Neural cell (in vitro differentiated cells): ENCODE measurements at regions not wholly inside any gene's neighbourhood (a gene's known extent, or its start where the extent isn't known, plus 50 kb on each side); places are given as distances from the start of the nearest gene placed in this dataset.

Source experiments
- CTCF ChIP-seq: fragments of 450-650 bp; IDR thresholded peaks from 2 replicates; pipeline ENCODE4 v1.5.1; 2014; ENCODE audit warnings: antibody characterized with exemption, mild to moderate bottlenecking, moderate library complexity; ENCODE audit not compliant: poor library complexity, severe bottlenecking
- POLR2AphosphoS5 ChIP-seq: IDR thresholded peaks from 2 replicates; pipeline ENCODE4 v1.6.1; 2012
- RAD21 ChIP-seq: fragments of 450-650 bp; conservative IDR thresholded peaks from 2 replicates; pipeline ENCODE4 v1.6.1; 2014; ENCODE audit warnings: antibody characterized with exemption, mild to moderate bottlenecking, moderate library complexity

GRCh38 chr5:123735384-123735783 is 223.4 kb downstream of the CSNK1G3 start:
- TF ChIP-seq CTCF (no peak), POLR2AphosphoS5 (no peak), RAD21 (no peak)
